ENCODE measurements at regions not wholly inside any gene's neighbourhood (a gene's known extent, or its start where the extent isn't known, plus 50 kb on each side); places are given as distances from the start of the nearest gene placed in this dataset.
"Not testable (repeated sequence)": the region's sequence is repeated elsewhere in the genome, so short reads cannot be mapped to it uniquely, and the experiment has no call there.

DNA sequence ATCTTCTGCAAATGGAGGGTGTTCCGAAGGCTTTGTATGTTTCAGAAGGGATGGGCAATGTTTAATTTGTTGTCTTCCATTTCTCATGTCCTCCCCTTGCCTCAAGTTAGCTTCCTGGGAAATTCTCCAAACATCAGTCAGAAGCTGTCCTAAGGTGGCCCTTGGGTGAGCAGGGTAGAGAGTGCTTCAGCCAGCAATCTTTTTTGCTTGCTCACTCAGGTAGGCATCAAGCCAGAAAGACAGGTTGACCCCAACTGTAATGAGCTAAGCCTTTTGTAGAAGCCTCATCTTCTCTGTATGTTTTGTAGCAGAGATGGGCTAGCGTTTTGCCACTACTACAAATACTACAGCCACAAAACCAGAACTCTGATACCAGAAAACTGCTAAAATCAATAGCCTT lies 321.5 kb upstream of the FAM78B start:
- DNase-seq (ENCODE audit: low read depth in 2 of 3, low spot score in 2 of 3) = no peak

- no peak for DNase-seq (ENCODE audit: low read depth in 2 of 3, low spot score in 2 of 3)
Measured at GRCh38 chr1:166489356-166489669, 322.5 kb upstream of the FAM78B start.

- peak; percentile 28 to 89 (median 84) for DNase-seq (ENCODE audit: low read depth in 2 of 3, low spot score in 2 of 3)
Measured at GRCh38 chr1:166489670-166490436, 323.1 kb upstream of the FAM78B start.

- DNase-seq (ENCODE audit: low read depth in 2 of 3, low spot score in 2 of 3) = no peak
Measured at GRCh38 chr1:166490437-166490991, 323.7 kb upstream of the FAM78B start.

GRCh38 chr1:166493765-166494164 lies 327.0 kb upstream of the FAM78B start:
- DNase-seq (ENCODE audit: low read depth in 2 of 3, low spot score in 2 of 3) = not testable (repeated sequence)

- no peak for DNase-seq (ENCODE audit: low read depth in 2 of 3, low spot score in 2 of 3)
Measured at GRCh38 chr1:166507347-166507746, 331.9 kb upstream of the POGK start.

- DNase-seq (ENCODE audit: low read depth in 2 of 3, low spot score in 2 of 3) = no peak
Measured at GRCh38 chr1:166511761-166512160, 327.5 kb upstream of the POGK start.

DNA sequence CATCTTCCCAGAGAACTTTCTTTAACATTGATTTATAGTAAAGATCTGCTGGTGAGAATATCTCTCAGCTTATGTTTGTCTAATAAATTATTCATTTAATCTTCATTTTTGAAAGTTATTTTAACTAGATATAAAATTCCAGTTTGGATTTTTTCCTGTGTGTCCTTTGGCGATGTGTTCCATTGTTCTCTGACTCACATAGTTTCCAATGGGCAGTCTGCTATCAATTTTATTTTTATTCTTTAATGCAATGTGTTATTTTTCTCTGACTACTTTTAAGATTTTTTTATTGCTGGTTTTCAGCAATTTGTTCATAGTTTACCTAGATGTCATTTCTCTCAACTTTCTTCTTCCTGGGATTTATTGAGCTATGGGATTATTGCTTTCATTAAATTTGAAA lies 325.2 kb upstream of the POGK start:
- peak in 1 of 3 donors; percentile 2 for DNase-seq (ENCODE audit: low read depth in 2 of 3, low spot score in 2 of 3)

DNA sequence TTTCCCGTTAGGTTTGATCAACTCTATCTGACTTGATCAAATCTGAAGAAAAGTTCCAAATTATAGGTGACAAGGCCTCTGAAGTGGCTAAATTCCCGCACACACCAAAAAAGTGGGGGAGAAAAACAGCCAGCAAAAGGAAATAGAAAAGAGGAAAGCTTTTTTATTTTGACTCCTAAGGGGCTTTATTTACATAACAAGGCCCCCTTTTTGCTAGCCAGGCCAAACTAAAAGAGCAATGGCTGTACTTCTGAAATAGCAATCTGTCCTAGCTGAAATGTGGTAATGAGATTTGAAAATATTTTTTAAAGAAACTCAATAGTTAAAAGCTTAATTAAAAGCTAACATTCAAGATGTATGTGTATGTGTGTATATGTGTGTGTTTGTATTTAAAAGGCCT lies 311.5 kb upstream of the POGK start:
- DNase-seq (ENCODE audit: low read depth in 2 of 3, low spot score in 2 of 3) = no peak

- no peak for DNase-seq (ENCODE audit: low read depth in 2 of 3, low spot score in 2 of 3)
Measured at GRCh38 chr1:166538646-166539045, 300.6 kb upstream of the POGK start.

GRCh38 chr1:166544036-166544435 lies 295.2 kb upstream of the POGK start:
- no peak for DNase-seq (ENCODE audit: low read depth in 2 of 3, low spot score in 2 of 3)

- no peak for DNase-seq (ENCODE audit: low read depth in 2 of 3, low spot score in 2 of 3)
Measured at GRCh38 chr1:166544561-166544960, 294.7 kb upstream of the POGK start.

DNA sequence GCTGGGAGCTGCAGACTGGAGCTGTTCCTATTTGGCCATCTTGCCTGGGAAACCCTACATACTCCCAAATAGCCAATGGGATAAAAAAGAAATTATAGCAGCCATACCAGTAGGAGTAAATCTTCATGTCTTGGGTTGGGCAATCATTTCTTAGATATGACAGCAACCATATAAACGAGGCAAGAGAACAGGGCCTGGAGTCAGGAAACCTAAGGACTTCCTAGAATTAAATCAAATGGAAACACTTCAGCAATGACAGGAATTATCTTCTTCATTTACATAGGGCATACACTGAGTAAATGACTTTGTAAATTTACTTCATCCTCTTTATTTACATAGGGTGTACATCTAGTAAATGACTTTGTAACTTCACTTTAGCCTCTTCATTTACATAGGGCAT lies 286.6 kb upstream of the POGK start:
- no peak for DNase-seq (ENCODE audit: low read depth in 2 of 3, low spot score in 2 of 3)

GRCh38 chr1:166570954-166571353 lies 268.3 kb upstream of the POGK start:
- DNase-seq (ENCODE audit: low read depth in 2 of 3, low spot score in 2 of 3) = no peak

DNA sequence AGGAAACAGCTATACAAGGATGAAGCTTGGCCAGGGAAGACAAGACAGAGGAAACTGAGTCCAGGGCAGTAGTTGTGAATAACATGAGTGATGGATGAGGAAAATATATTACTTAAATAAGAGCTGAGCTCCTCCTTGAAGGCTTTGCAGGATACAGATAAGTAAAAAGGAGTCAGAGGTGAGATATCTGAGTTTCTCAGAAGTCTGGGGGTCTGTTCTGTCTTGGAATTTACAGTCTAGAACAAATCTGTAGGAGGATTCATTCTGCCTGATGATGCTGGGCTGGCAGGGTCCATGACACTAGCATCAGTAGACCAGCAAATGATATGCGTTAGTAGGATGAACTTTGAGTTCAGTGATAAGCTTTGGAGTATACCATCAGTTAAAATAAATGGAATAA lies 266.1 kb upstream of the POGK start:
- no peak for DNase-seq (ENCODE audit: low read depth in 2 of 3, low spot score in 2 of 3)

- no peak for DNase-seq (ENCODE audit: low read depth in 2 of 3, low spot score in 2 of 3)
Measured at GRCh38 chr1:166579557-166580501, 259.4 kb upstream of the POGK start.

GRCh38 chr1:166588741-166589140 lies 250.5 kb upstream of the POGK start:
- no peak for DNase-seq (ENCODE audit: low read depth in 2 of 3, low spot score in 2 of 3)

GRCh38 chr1:166590161-166590560 lies 249.1 kb upstream of the POGK start:
- no peak for DNase-seq (ENCODE audit: low read depth in 2 of 3, low spot score in 2 of 3)

- DNase-seq (ENCODE audit: low read depth in 2 of 3, low spot score in 2 of 3) = no peak
Measured at GRCh38 chr1:166594646-166595045, 244.6 kb upstream of the POGK start.

- DNase-seq (ENCODE audit: low read depth in 2 of 3, low spot score in 2 of 3) = no peak
Measured at GRCh38 chr1:166597516-166597915, 241.8 kb upstream of the POGK start.

GRCh38 chr1:166600574-166600973 lies 238.7 kb upstream of the POGK start:
- no peak for DNase-seq (ENCODE audit: low read depth in 2 of 3, low spot score in 2 of 3)
